ENCODE measurements at regions not wholly inside any gene's neighbourhood (a gene's known extent, or its start where the extent isn't known, plus 50 kb on each side); places are given as distances from the start of the nearest gene placed in this dataset.

DNA sequence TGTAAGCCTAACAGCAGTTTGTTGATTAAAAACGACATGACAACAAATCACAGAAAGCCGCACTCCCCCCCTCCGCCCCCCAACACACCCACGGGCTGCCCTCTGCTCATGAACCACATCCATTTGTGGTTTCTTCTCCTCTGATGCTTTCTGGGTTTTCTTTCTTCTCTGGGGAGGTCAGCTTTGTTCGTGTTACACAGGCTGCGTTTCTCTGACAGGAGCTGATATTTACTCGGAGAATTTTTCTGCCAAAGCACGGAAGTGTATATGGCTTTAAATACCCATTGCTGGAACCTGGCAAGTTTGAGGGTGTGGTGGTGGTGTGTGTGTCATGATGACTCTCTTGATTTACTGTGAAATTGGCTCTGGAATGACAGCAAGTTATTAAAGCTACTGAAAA, 883.7 kb upstream of the TMEM132C start:
- H3K9ac ChIP-seq (ENCODE audit: low read depth, low read length) = no peak overlapping the region
- H3K36me3 ChIP-seq (ENCODE audit: insufficient read depth, low read length) = no peaks in the 10 kb centered on the region
- no peaks in the 10 kb centered on the region for H3K4me1 ChIP-seq (ENCODE audit: insufficient read depth, low read length)
- H3K9me3 ChIP-seq (ENCODE audit: control insufficient read depth, insufficient read depth, low read length) = no peaks in the 10 kb centered on the region

GRCh38 chr12:127386723-127387122, 880.2 kb upstream of the TMEM132C start:
- no peaks in the 10 kb centered on the region for H3K36me3 ChIP-seq (ENCODE audit: insufficient read depth, low read length)
- no peaks in the 10 kb centered on the region for H3K9me3 ChIP-seq (ENCODE audit: control insufficient read depth, insufficient read depth, low read length)
- H3K4me1 ChIP-seq (ENCODE audit: insufficient read depth, low read length) = no peaks in the 10 kb centered on the region
- no peak overlapping the region for H3K9ac ChIP-seq (ENCODE audit: low read depth, low read length)

DNA sequence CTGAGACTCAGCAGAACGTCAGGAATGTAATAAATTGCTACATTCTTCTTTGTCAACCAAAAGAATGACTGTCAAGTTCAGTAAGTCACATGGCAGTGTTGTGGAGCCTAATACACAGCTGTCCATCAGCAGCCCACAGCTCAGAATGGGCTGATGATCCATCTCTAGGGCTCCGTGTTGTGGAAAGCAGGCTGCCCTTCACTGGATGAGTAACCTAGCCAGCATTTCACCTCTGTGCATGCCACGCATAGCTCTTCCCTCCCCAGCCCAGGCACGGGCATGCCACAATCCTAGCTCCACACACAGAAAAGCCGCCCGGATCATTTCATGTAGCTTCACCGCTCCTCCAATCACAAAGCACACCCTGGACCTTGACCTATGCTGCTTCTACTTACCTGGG, 878.0 kb upstream of the TMEM132C start:
- Histone ChIP-seq H3K9ac (ENCODE audit: low read depth, low read length) (no peak overlapping the region), H3K9me3 (ENCODE audit: control insufficient read depth, insufficient read depth, low read length) (no peaks in the 10 kb centered on the region), H3K36me3 (ENCODE audit: insufficient read depth, low read length) (no peaks in the 10 kb centered on the region), H3K4me1 (ENCODE audit: insufficient read depth, low read length) (no peaks in the 10 kb centered on the region)

DNA sequence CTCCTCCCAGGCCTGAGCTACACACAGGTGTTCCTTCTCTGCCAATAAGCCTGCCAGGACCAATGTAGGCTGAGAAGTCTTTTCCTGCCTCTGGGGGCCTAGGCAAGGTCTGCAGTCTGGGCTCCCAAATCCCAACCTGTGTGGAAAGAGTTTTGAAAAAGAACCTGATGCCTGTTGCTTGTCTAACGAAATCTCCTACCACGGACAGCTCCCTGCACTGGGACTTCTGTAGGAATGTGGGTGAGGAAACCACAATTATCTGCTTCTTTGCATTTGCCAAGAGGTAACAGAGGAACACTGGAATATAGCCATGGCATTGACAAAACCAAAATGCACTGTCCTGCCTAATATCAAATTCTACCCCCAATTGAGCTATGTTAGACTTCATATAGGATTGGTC, 877.0 kb upstream of the TMEM132C start:
- Histone ChIP-seq H3K9me3 (ENCODE audit: control insufficient read depth, insufficient read depth, low read length) (no peaks in the 10 kb centered on the region), H3K4me1 (ENCODE audit: insufficient read depth, low read length) (no peaks in the 10 kb centered on the region), H3K9ac (ENCODE audit: low read depth, low read length) (no peak overlapping the region), H3K36me3 (ENCODE audit: insufficient read depth, low read length) (no peaks in the 10 kb centered on the region)

GRCh38 chr12:127393465-127393864, 873.5 kb upstream of the TMEM132C start:
- Histone ChIP-seq H3K4me1 (ENCODE audit: insufficient read depth, low read length) (no peaks in the 10 kb centered on the region), H3K9ac (ENCODE audit: low read depth, low read length) (no peak overlapping the region), H3K36me3 (ENCODE audit: insufficient read depth, low read length) (no peaks in the 10 kb centered on the region), H3K9me3 (ENCODE audit: control insufficient read depth, insufficient read depth, low read length) (no peaks in the 10 kb centered on the region)

GRCh38 chr12:127393896-127394295, 873.1 kb upstream of the TMEM132C start:
- no peaks in the 10 kb centered on the region for H3K9me3 ChIP-seq (ENCODE audit: control insufficient read depth, insufficient read depth, low read length)
- no peaks in the 10 kb centered on the region for H3K4me1 ChIP-seq (ENCODE audit: insufficient read depth, low read length)
- H3K9ac ChIP-seq (ENCODE audit: low read depth, low read length) = no peak overlapping the region
- no peaks in the 10 kb centered on the region for H3K36me3 ChIP-seq (ENCODE audit: insufficient read depth, low read length)

DNA sequence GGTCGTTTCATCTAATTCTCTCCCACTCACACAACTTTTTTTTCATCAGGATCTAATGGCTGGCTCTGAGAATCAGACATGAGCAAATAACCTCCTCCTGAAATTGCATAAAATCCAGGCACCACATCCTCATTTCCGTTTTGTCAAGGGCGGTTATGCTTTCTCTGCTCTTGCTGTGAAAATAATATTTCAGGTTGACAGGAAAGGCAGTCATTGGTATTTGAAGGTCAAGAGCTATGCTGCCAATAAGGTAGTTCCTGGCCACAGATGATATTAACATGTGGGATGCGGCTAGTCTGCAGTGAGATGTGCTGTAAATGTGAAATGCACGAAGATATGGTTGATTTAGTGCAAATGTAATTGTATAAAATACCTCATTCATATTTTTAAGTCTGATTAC, 870.2 kb upstream of the TMEM132C start:
- H3K4me1 ChIP-seq (ENCODE audit: insufficient read depth, low read length) = no peaks in the 10 kb centered on the region
- no peak overlapping the region for H3K9ac ChIP-seq (ENCODE audit: low read depth, low read length)
- no peaks in the 10 kb centered on the region for H3K9me3 ChIP-seq (ENCODE audit: control insufficient read depth, insufficient read depth, low read length)
- no peaks in the 10 kb centered on the region for H3K36me3 ChIP-seq (ENCODE audit: insufficient read depth, low read length)

- Histone ChIP-seq H3K9ac (ENCODE audit: low read depth, low read length) (no peak overlapping the region), H3K9me3 (ENCODE audit: control insufficient read depth, insufficient read depth, low read length) (no peaks in the 10 kb centered on the region), H3K36me3 (ENCODE audit: insufficient read depth, low read length) (no peaks in the 10 kb centered on the region), H3K4me1 (ENCODE audit: insufficient read depth, low read length) (no peaks in the 10 kb centered on the region)
These were observed 868.8 kb upstream of the TMEM132C start for GRCh38 chr12:127398016-127398710.

GRCh38 chr12:127399451-127399850, 867.5 kb upstream of the TMEM132C start:
- Histone ChIP-seq H3K9ac (ENCODE audit: low read depth, low read length) (no peak overlapping the region), H3K4me1 (ENCODE audit: insufficient read depth, low read length) (no peaks in the 10 kb centered on the region), H3K36me3 (ENCODE audit: insufficient read depth, low read length) (no peaks in the 10 kb centered on the region), H3K9me3 (ENCODE audit: control insufficient read depth, insufficient read depth, low read length) (no peaks in the 10 kb centered on the region)

DNA sequence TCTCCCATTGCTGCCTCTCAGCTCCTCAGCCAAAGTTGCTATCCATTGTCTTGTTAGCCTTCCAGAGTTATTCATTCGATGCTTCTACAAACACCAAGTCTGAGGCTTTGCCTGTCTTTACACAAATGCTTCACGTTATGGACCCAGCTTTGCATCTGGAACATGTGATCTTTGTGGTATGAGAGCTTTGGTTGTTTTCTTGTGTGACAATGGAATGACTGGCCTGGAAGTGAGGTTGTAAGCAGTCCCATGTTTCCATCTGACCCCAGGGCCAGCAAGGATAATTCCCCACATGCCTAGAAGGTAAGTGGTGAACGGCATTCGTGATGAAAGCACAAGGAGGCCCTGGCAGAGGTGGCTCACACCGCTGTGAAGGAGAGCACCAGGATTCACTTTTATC, 866.7 kb upstream of the TMEM132C start:
- Histone ChIP-seq H3K9me3 (ENCODE audit: control insufficient read depth, insufficient read depth, low read length) (no peaks in the 10 kb centered on the region), H3K4me1 (ENCODE audit: insufficient read depth, low read length) (no peaks in the 10 kb centered on the region), H3K9ac (ENCODE audit: low read depth, low read length) (no peak overlapping the region)

GRCh38 chr12:127401005-127401404, 866.0 kb upstream of the TMEM132C start:
- no peaks in the 10 kb centered on the region for H3K36me3 ChIP-seq (ENCODE audit: insufficient read depth, low read length)
- H3K9ac ChIP-seq (ENCODE audit: low read depth, low read length) = no peak overlapping the region
- H3K9me3 ChIP-seq (ENCODE audit: control insufficient read depth, insufficient read depth, low read length) = no peaks in the 10 kb centered on the region
- no peaks in the 10 kb centered on the region for H3K4me1 ChIP-seq (ENCODE audit: insufficient read depth, low read length)

More for the DNA sequence above, 866.7 kb upstream of the TMEM132C start:
- no peaks in the 10 kb centered on the region for H3K36me3 ChIP-seq (ENCODE audit: insufficient read depth, low read length)

- Histone ChIP-seq H3K36me3 (ENCODE audit: insufficient read depth, low read length) (no peaks in the 10 kb centered on the region), H3K4me1 (ENCODE audit: insufficient read depth, low read length) (no peaks in the 10 kb centered on the region), H3K9me3 (ENCODE audit: control insufficient read depth, insufficient read depth, low read length) (no peaks in the 10 kb centered on the region), H3K9ac (ENCODE audit: low read depth, low read length) (no peak overlapping the region)
These were observed 865.4 kb upstream of the TMEM132C start for GRCh38 chr12:127401536-127401935.

DNA sequence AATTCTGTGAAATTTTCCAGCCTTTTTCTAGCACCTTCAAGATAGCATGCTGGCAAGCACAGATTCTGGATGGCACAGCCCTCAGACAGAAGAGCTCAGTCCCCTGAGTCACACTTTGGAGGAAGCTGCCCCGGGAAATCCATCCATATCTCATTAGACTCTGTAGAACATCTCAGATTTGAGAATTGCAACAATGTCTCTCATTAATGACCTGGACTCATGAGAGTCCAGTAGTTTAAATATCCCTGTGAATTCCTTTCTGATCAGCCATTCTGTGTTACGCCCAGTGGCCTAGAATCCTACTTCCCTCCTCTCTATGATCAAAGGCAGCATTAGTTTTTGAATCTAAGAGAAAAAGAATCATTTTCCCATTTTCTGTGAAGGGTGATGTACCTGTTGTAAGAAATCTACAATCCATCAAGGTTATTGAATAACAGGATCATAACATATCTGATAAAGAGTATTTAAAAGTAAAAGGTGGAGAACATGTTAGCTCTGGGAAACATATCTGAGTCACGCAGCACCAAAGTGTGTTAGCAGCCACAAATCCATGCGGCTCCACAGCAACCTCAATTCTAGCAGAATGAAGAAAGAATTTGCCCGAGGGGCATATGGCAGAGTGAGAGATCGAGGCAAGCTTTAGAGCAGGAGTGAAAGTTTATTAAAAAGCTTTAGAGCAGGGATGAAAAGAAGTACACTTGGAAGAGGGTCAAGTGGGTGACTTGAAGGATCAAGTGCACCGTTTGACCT, 855.6 kb upstream of the TMEM132C start:
- Histone ChIP-seq H3K36me3 (ENCODE audit: insufficient read depth, low read length) (no peaks in the 10 kb centered on the region), H3K9ac (ENCODE audit: low read depth, low read length) (no peak overlapping the region), H3K4me1 (ENCODE audit: insufficient read depth, low read length) (peaks cover 3% of the 10 kb centered on the region; the same call in 1 of the 2 replicates), H3K9me3 (ENCODE audit: control insufficient read depth, insufficient read depth, low read length) (no peaks in the 10 kb centered on the region)

DNA sequence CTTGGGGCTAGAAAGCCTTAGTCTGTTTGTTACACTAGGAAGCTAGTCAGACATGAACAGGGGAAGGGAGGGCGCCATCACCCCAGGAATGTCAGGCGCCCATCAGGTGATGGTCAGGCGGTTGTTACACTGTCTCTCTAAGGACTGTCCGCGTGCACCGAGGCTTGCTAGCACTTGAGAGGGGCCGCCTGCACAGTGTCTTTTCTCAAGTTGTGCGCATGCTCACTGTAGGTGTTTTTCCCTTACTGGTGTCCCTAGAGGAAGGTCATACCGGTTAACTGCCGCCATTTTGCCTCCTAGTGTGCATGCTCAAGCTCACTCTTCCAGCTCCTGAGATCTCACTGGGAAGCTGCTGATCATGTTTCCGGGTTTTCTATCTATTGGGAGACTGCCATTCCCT, 855.0 kb upstream of the TMEM132C start:
- no peaks in the 10 kb centered on the region for H3K36me3 ChIP-seq (ENCODE audit: insufficient read depth, low read length)
- H3K4me1 ChIP-seq (ENCODE audit: insufficient read depth, low read length) = peaks cover 3% of the 10 kb centered on the region; the same call in 1 of the 2 replicates
- no peaks in the 10 kb centered on the region for H3K9me3 ChIP-seq (ENCODE audit: control insufficient read depth, insufficient read depth, low read length)
- H3K9ac ChIP-seq (ENCODE audit: low read depth, low read length) = no peak overlapping the region

- Histone ChIP-seq H3K36me3 (ENCODE audit: insufficient read depth, low read length) (no peaks in the 10 kb centered on the region), H3K4me1 (ENCODE audit: insufficient read depth, low read length) (peaks cover 3% of the 10 kb centered on the region; the same call in 1 of the 2 replicates), H3K9me3 (ENCODE audit: control insufficient read depth, insufficient read depth, low read length) (no peaks in the 10 kb centered on the region), H3K9ac (ENCODE audit: low read depth, low read length) (no peak overlapping the region)
These were observed 854.1 kb upstream of the TMEM132C start for GRCh38 chr12:127412866-127413265.

Measured in ES-I3 (cell line).